WTC11 (cell line): ENCODE measurements at regions not wholly inside any gene's neighbourhood (a gene's known extent, or its start where the extent isn't known, plus 50 kb on each side); places are given as distances from the start of the nearest gene placed in this dataset.

Source experiments
- TF ChIP-seq, protein P1 (sequence below): sonication (generic); formaldehyde crosslinking; IDR thresholded peaks from 2 replicates; pipeline ENCODE4 v1.8.1; 2022; ENCODE audit warnings: mild to moderate bottlenecking, missing genetic modification reagents, moderate library complexity, borderline replicate concordance
- TF ChIP-seq, protein P2 (sequence below): fragments of 200-600 bp; IDR thresholded peaks from 2 replicates; pipeline ENCODE4 v1.8.0; 2022; ENCODE audit warnings: antibody characterized with exemption

DNA sequence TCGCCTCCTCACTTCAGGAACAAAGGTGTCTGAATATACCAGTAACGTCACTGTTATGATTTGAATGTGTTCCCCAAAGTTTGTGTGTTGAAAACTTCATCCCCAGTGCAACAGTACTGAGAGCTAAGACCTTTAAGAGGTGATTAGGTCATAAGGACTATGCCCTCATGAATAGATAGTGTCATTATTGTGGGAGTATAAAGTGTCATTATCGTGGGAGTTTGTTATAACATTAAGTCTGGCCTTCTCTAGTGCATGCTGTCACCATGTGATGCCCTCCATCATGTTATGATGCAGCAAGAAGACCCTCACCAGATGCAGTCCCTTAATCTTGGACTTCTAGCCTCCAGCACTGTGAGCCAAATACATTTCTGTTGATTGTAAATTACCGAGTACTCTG, 53.7 kb upstream of the TLE3 start:
- TF ChIP-seq, protein P1, sequence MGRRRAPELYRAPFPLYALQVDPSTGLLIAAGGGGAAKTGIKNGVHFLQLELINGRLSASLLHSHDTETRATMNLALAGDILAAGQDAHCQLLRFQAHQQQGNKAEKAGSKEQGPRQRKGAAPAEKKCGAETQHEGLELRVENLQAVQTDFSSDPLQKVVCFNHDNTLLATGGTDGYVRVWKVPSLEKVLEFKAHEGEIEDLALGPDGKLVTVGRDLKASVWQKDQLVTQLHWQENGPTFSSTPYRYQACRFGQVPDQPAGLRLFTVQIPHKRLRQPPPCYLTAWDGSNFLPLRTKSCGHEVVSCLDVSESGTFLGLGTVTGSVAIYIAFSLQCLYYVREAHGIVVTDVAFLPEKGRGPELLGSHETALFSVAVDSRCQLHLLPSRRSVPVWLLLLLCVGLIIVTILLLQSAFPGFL, result no peak
- TF ChIP-seq, protein P2, sequence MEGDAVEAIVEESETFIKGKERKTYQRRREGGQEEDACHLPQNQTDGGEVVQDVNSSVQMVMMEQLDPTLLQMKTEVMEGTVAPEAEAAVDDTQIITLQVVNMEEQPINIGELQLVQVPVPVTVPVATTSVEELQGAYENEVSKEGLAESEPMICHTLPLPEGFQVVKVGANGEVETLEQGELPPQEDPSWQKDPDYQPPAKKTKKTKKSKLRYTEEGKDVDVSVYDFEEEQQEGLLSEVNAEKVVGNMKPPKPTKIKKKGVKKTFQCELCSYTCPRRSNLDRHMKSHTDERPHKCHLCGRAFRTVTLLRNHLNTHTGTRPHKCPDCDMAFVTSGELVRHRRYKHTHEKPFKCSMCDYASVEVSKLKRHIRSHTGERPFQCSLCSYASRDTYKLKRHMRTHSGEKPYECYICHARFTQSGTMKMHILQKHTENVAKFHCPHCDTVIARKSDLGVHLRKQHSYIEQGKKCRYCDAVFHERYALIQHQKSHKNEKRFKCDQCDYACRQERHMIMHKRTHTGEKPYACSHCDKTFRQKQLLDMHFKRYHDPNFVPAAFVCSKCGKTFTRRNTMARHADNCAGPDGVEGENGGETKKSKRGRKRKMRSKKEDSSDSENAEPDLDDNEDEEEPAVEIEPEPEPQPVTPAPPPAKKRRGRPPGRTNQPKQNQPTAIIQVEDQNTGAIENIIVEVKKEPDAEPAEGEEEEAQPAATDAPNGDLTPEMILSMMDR, result no peak
